ENCODE measurements at regions not wholly inside any gene's neighbourhood (a gene's known extent, or its start where the extent isn't known, plus 50 kb on each side); places are given as distances from the start of the nearest gene placed in this dataset.

- Mint-ChIP-seq H3K9me3 (peaks cover 0 to 7% (median 2%) of the 10 kb centered on the region in 8 donors), H3K27ac (no peak overlapping the region), H3K27me3 (no peaks in the 10 kb centered on the region), H3K36me3 (no peaks in the 10 kb centered on the region), H3K4me1 (no peaks in the 10 kb centered on the region), H3K4me3 (no peak overlapping the region)
- Histone ChIP-seq H3K27me3 (ENCODE audit: insufficient read depth, low read length) (no peaks in the 10 kb centered on the region), H3K4me1 (ENCODE audit: insufficient read depth, low read length) (no peaks in the 10 kb centered on the region), H3K4me3 (ENCODE audit: low read length in 2 of 2) (no peak overlapping the region), H3K27ac (ENCODE audit: low read depth, low read length) (no peak overlapping the region), H3K36me3 (ENCODE audit: insufficient read depth, low read length) (no peaks in the 10 kb centered on the region), H3K9me3 (ENCODE audit: control insufficient read depth in 1 of 2, low read length in 2 of 2) (no peaks in the 10 kb centered on the region)
- DNase-seq, result no peak
- intact Hi-C loops (cut with micrococcal nuclease), result no loop called here
- POLR2A ChIA-PET (ENCODE audit: partially characterized antibody), result no interaction called here
- CTCF ChIA-PET (ENCODE audit: partially characterized antibody), result no interaction called here
Observed at GRCh38 chr6:9795880-9796279, 619.0 kb downstream of the TFAP2A start.

GRCh38 chr6:9789201-9789600 lies 625.7 kb downstream of the TFAP2A start:
- ChIA-PET POLR2A (ENCODE audit: partially characterized antibody) (no interaction called here), CTCF (ENCODE audit: partially characterized antibody) (no interaction called here)
- Mint-ChIP-seq H3K36me3 (no peaks in the 10 kb centered on the region), H3K4me3 (no peak overlapping the region), H3K27me3 (no peaks in the 10 kb centered on the region), H3K9me3 (peaks cover 0 to 10% (median 3%) of the 10 kb centered on the region in 8 donors), H3K27ac (no peak overlapping the region), H3K4me1 (no peaks in the 10 kb centered on the region)
- Histone ChIP-seq H3K36me3 (ENCODE audit: insufficient read depth, low read length) (no peaks in the 10 kb centered on the region), H3K27me3 (ENCODE audit: insufficient read depth, low read length) (no peaks in the 10 kb centered on the region), H3K9me3 (ENCODE audit: control insufficient read depth in 1 of 2, low read length in 2 of 2) (no peaks in the 10 kb centered on the region), H3K4me1 (ENCODE audit: insufficient read depth, low read length) (no peaks in the 10 kb centered on the region), H3K27ac (ENCODE audit: low read depth, low read length) (no peak overlapping the region), H3K4me3 (ENCODE audit: low read length in 2 of 2) (no peak overlapping the region)
- no peak for DNase-seq
- intact Hi-C loops (cut with micrococcal nuclease), result no loop called here

GRCh38 chr6:9784786-9785185 lies 630.1 kb downstream of the TFAP2A start:
- no peaks in the 10 kb centered on the region for H3K36me3 ChIP-seq (ENCODE audit: insufficient read depth, low read length)
- no peak overlapping the region for H3K27ac Mint-ChIP-seq
- H3K4me3 ChIP-seq (ENCODE audit: low read length in 2 of 2), result no peak overlapping the region
- ChIA-PET POLR2A (ENCODE audit: partially characterized antibody) (no interaction called here), CTCF (ENCODE audit: partially characterized antibody) (no interaction called here)
- no peak overlapping the region for H3K27ac ChIP-seq (ENCODE audit: low read depth, low read length)
- intact Hi-C loops (cut with micrococcal nuclease), result no loop called here
- H3K4me3 Mint-ChIP-seq, result no peak overlapping the region
- no peaks in the 10 kb centered on the region for H3K4me1 ChIP-seq (ENCODE audit: insufficient read depth, low read length)
- H3K36me3 Mint-ChIP-seq, result no peaks in the 10 kb centered on the region
- no peaks in the 10 kb centered on the region for H3K9me3 ChIP-seq (ENCODE audit: control insufficient read depth in 1 of 2, low read length in 2 of 2)
- peaks cover 0 to 6% (median under 1%) of the 10 kb centered on the region in 8 donors for H3K9me3 Mint-ChIP-seq
- DNase-seq, result no peak
- H3K27me3 Mint-ChIP-seq, result no peaks in the 10 kb centered on the region
- no peaks in the 10 kb centered on the region for H3K27me3 ChIP-seq (ENCODE audit: insufficient read depth, low read length)
- no peaks in the 10 kb centered on the region for H3K4me1 Mint-ChIP-seq

- Histone ChIP-seq H3K27ac (ENCODE audit: low read depth, low read length) (no peak overlapping the region), H3K36me3 (ENCODE audit: insufficient read depth, low read length) (no peaks in the 10 kb centered on the region), H3K9me3 (ENCODE audit: control insufficient read depth in 1 of 2, low read length in 2 of 2) (no peaks in the 10 kb centered on the region), H3K27me3 (ENCODE audit: insufficient read depth, low read length) (no peaks in the 10 kb centered on the region), H3K4me3 (ENCODE audit: low read length in 2 of 2) (no peak overlapping the region), H3K4me1 (ENCODE audit: insufficient read depth, low read length) (no peaks in the 10 kb centered on the region)
- Mint-ChIP-seq H3K4me1 (no peaks in the 10 kb centered on the region), H3K27ac (no peak overlapping the region), H3K9me3 (peaks cover 0 to 6% (median 0%) of the 10 kb centered on the region in 8 donors), H3K27me3 (no peaks in the 10 kb centered on the region), H3K4me3 (no peak overlapping the region), H3K36me3 (no peaks in the 10 kb centered on the region)
- intact Hi-C loops (cut with micrococcal nuclease), result no loop called here
- no peak for DNase-seq
- CTCF ChIA-PET (ENCODE audit: partially characterized antibody), result no interaction called here
- POLR2A ChIA-PET (ENCODE audit: partially characterized antibody), result no interaction called here
Observed at GRCh38 chr6:9783567-9783966, 631.3 kb downstream of the TFAP2A start.

- intact Hi-C loops (cut with micrococcal nuclease), result no loop called here
- Histone ChIP-seq H3K9me3 (ENCODE audit: control insufficient read depth in 1 of 2, low read length in 2 of 2) (no peaks in the 10 kb centered on the region), H3K4me3 (ENCODE audit: low read length in 2 of 2) (no peak overlapping the region), H3K4me1 (ENCODE audit: insufficient read depth, low read length) (no peaks in the 10 kb centered on the region), H3K36me3 (ENCODE audit: insufficient read depth, low read length) (no peaks in the 10 kb centered on the region), H3K27ac (ENCODE audit: low read depth, low read length) (no peak overlapping the region), H3K27me3 (ENCODE audit: insufficient read depth, low read length) (no peaks in the 10 kb centered on the region)
- peaks cover 0 to 6% (median 2%) of the 10 kb centered on the region in 8 donors for H3K9me3 Mint-ChIP-seq
- H3K27me3 Mint-ChIP-seq, result no peaks in the 10 kb centered on the region
- POLR2A ChIA-PET (ENCODE audit: partially characterized antibody), result no interaction called here
- H3K4me3 Mint-ChIP-seq, result no peak overlapping the region
- no peaks in the 10 kb centered on the region for H3K36me3 Mint-ChIP-seq
- DNase-seq, result no peak
- H3K27ac Mint-ChIP-seq, result no peak overlapping the region
- no peaks in the 10 kb centered on the region for H3K4me1 Mint-ChIP-seq
- CTCF ChIA-PET (ENCODE audit: partially characterized antibody), result no interaction called here
Observed at GRCh38 chr6:9766240-9766915, 648.5 kb downstream of the TFAP2A start.

- Mint-ChIP-seq H3K4me3 (no peak overlapping the region), H3K9me3 (peaks cover 0 to 8% (median 0%) of the 10 kb centered on the region in 8 donors), H3K4me1 (no peaks in the 10 kb centered on the region), H3K27me3 (no peaks in the 10 kb centered on the region), H3K27ac (no peak overlapping the region), H3K36me3 (no peaks in the 10 kb centered on the region)
- no peak overlapping the region for H3K27ac ChIP-seq (ENCODE audit: low read depth, low read length)
- no peak for DNase-seq
- H3K27me3 ChIP-seq (ENCODE audit: insufficient read depth, low read length), result no peaks in the 10 kb centered on the region
- CTCF ChIA-PET (ENCODE audit: partially characterized antibody), result no interaction called here
- no peaks in the 10 kb centered on the region for H3K4me1 ChIP-seq (ENCODE audit: insufficient read depth, low read length)
- no peaks in the 10 kb centered on the region for H3K9me3 ChIP-seq (ENCODE audit: control insufficient read depth in 1 of 2, low read length in 2 of 2)
- no peak overlapping the region for H3K4me3 ChIP-seq (ENCODE audit: low read length in 2 of 2)
- intact Hi-C loops (cut with micrococcal nuclease), result no loop called here
- H3K36me3 ChIP-seq (ENCODE audit: insufficient read depth, low read length), result no peaks in the 10 kb centered on the region
- POLR2A ChIA-PET (ENCODE audit: partially characterized antibody), result no interaction called here
Observed at GRCh38 chr6:9761220-9761619, 653.7 kb downstream of the TFAP2A start.

- CTCF ChIA-PET (ENCODE audit: partially characterized antibody), result no interaction called here
- POLR2A ChIA-PET (ENCODE audit: partially characterized antibody), result no interaction called here
- no peaks in the 10 kb centered on the region for H3K36me3 Mint-ChIP-seq
Observed at GRCh38 chr6:9754515-9754914, 660.4 kb downstream of the TFAP2A start.

GRCh38 chr6:9745966-9746365 lies 668.9 kb downstream of the TFAP2A start:
- ChIA-PET POLR2A (ENCODE audit: partially characterized antibody) (no interaction called here), CTCF (ENCODE audit: partially characterized antibody) (no interaction called here)
- H3K27me3 ChIP-seq (ENCODE audit: insufficient read depth, low read length), result no peaks in the 10 kb centered on the region
- H3K4me3 ChIP-seq (ENCODE audit: low read length in 2 of 2), result no peak overlapping the region
- no peak overlapping the region for H3K4me3 Mint-ChIP-seq
- H3K27me3 Mint-ChIP-seq, result no peaks in the 10 kb centered on the region
- intact Hi-C loops (cut with micrococcal nuclease), result no loop called here
- no peak for DNase-seq
- peaks cover 1 to 16% (median 5%) of the 10 kb centered on the region in 8 donors for H3K9me3 Mint-ChIP-seq
- no peak overlapping the region for H3K27ac ChIP-seq (ENCODE audit: low read depth, low read length)
- no peak overlapping the region for H3K27ac Mint-ChIP-seq
- no peaks in the 10 kb centered on the region for H3K9me3 ChIP-seq (ENCODE audit: control insufficient read depth in 1 of 2, low read length in 2 of 2)
- H3K4me1 Mint-ChIP-seq, result no peaks in the 10 kb centered on the region
- H3K4me1 ChIP-seq (ENCODE audit: insufficient read depth, low read length), result no peaks in the 10 kb centered on the region
- H3K36me3 Mint-ChIP-seq, result no peaks in the 10 kb centered on the region
- H3K36me3 ChIP-seq (ENCODE audit: insufficient read depth, low read length), result no peaks in the 10 kb centered on the region

More at GRCh38 chr6:9754515-9754914, 660.4 kb downstream of the TFAP2A start:
- Histone ChIP-seq H3K36me3 (ENCODE audit: insufficient read depth, low read length) (no peaks in the 10 kb centered on the region), H3K4me3 (ENCODE audit: low read length in 2 of 2) (no peak overlapping the region), H3K9me3 (ENCODE audit: control insufficient read depth in 1 of 2, low read length in 2 of 2) (no peaks in the 10 kb centered on the region), H3K27me3 (ENCODE audit: insufficient read depth, low read length) (no peaks in the 10 kb centered on the region), H3K27ac (ENCODE audit: low read depth, low read length) (no peak overlapping the region), H3K4me1 (ENCODE audit: insufficient read depth, low read length) (no peaks in the 10 kb centered on the region)
- no peak for DNase-seq
- H3K4me3 Mint-ChIP-seq, result no peak overlapping the region
- H3K4me1 Mint-ChIP-seq, result no peaks in the 10 kb centered on the region
- intact Hi-C loops (cut with micrococcal nuclease), result no loop called here
- no peak overlapping the region for H3K27ac Mint-ChIP-seq
- no peaks in the 10 kb centered on the region for H3K27me3 Mint-ChIP-seq
- H3K9me3 Mint-ChIP-seq, result peaks cover 2 to 12% (median 9%) of the 10 kb centered on the region in 8 donors
